IMR-90 (cell line): ENCODE measurements at regions not wholly inside any gene's neighbourhood (a gene's known extent, or its start where the extent isn't known, plus 50 kb on each side); places are given as distances from the start of the nearest gene placed in this dataset.

ENCODE experiments used
- ATAC-seq: fragments of 200-7000 bp; cut with Tn5 transposase; 2 replicates; pipeline ENCODE4 v1.9.1; 2020; ENCODE audit warnings: low read depth, mild to moderate bottlenecking, moderate library complexity
- BruUV-seq: library from RNA; stranded (reverse); fragments of 400-500 nt; replicated peaks from 2 replicates; lab custom pipeline; 2021; lab: Mats Ljungman, UMichigan
- CTCF ChIA-PET: fragments of 300-600 bp; formaldehyde crosslinking; extraction: SDS; loops from one replicate; lab custom pipeline; 2021; ENCODE audit warnings: antibody characterized with exemption; lab: Yijun Ruan, JAX
- POLR2A ChIA-PET: fragments of 300-600 bp; sonication (Branson Sonifier 250); formaldehyde crosslinking; loops from one replicate; lab custom pipeline; 2022; ENCODE audit warnings: antibody characterized with exemption; ENCODE audit not compliant: unreplicated experiment; lab: Charles Lee
- DNase-seq: peaks from one replicate; pipeline ENCODE4 v3.0.0; 2013
- H2AFZ ChIP-seq: replicated peaks from 2 replicates; pipeline ENCODE3; 2013; ENCODE audit warnings: low read length, mild to moderate bottlenecking; ENCODE audit not compliant: poor library complexity
- H2AK5ac ChIP-seq: 2 replicates; pipeline ENCODE4 v1.6.1; 2013; ENCODE audit warnings: low read depth, low read length, inconsistent platforms
- H2AK9ac ChIP-seq: replicated peaks from 2 replicates; pipeline ENCODE3; 2013; ENCODE audit warnings: mild to moderate bottlenecking, low read depth, low read length, moderate library complexity; ENCODE audit not compliant: poor library complexity
- H2BK120ac ChIP-seq: 2 replicates; pipeline ENCODE4 v1.6.1; 2013; ENCODE audit warnings: low read depth, low read length, inconsistent platforms
- H2BK15ac ChIP-seq: 3 replicates; pipeline ENCODE4 v1.6.1; 2013; ENCODE audit warnings: low read depth, low read length, inconsistent platforms
- H2BK20ac ChIP-seq: 2 replicates; pipeline ENCODE4 v1.6.1; 2013; ENCODE audit warnings: low read depth, mild to moderate bottlenecking, inconsistent platforms, low read length, moderate library complexity
- H2BK5ac ChIP-seq: 2 replicates; pipeline ENCODE4 v1.6.1; 2013; ENCODE audit warnings: mild to moderate bottlenecking, low read depth, low read length, inconsistent platforms; ENCODE audit not compliant: poor library complexity, severe bottlenecking
- H3K14ac ChIP-seq: replicated peaks from 2 replicates; pipeline ENCODE4 v1.6.1; 2013; ENCODE audit warnings: low read depth, low read length, inconsistent platforms
- H3K18ac ChIP-seq: 2 replicates; pipeline ENCODE4 v1.6.1; 2013; ENCODE audit warnings: low read depth, low read length, control low read depth
- H3K23ac ChIP-seq: 2 replicates; pipeline ENCODE4 v1.6.1; 2013; ENCODE audit warnings: low read depth, low read length, inconsistent platforms
- H3K27ac ChIP-seq: 2 replicates; pipeline ENCODE4 v1.5.1; 2013; ENCODE audit warnings: mild to moderate bottlenecking, control low read depth, low read length; ENCODE audit not compliant: insufficient read depth
- H3K27me3 ChIP-seq: 2 replicates; pipeline ENCODE4 v1.6.1; 2013; ENCODE audit warnings: low read length; ENCODE audit not compliant: control insufficient read depth, insufficient read depth
- H3K36me3 ChIP-seq: 2 replicates; pipeline ENCODE4 v1.6.1; 2013; ENCODE audit warnings: low read length, mixed read lengths; ENCODE audit not compliant: control insufficient read depth, insufficient read depth
- H3K4ac ChIP-seq: 2 replicates; pipeline ENCODE4 v1.6.1; 2013; ENCODE audit warnings: low read depth, low read length, inconsistent platforms
- H3K4me1 ChIP-seq: 2 replicates; pipeline ENCODE4 v1.6.1; 2013; ENCODE audit warnings: low read length, mixed read lengths; ENCODE audit not compliant: control insufficient read depth, insufficient read depth
- H3K4me2 ChIP-seq: 2 replicates; pipeline ENCODE4 v1.6.1; 2013; ENCODE audit warnings: low read depth, mild to moderate bottlenecking, control low read depth, low read length, moderate library complexity
- H3K4me3 ChIP-seq: 2 replicates; pipeline ENCODE4 v1.5.1; 2013; ENCODE audit warnings: low read depth, mild to moderate bottlenecking, control low read depth, low read length, moderate library complexity; ENCODE audit not compliant: insufficient read depth
- H3K56ac ChIP-seq: 2 replicates; pipeline ENCODE4 v1.6.1; 2013; ENCODE audit warnings: low read length, inconsistent platforms; ENCODE audit not compliant: insufficient read depth; ENCODE audit errors: extremely low read depth
- H3K79me1 ChIP-seq, 2 experiments: 2 replicates each; pipeline ENCODE4 v1.6.1; 2013; ENCODE audit warnings: low read length in 2 of 2, inconsistent platforms in 1 of 2, low read depth in 1 of 2
- H3K9ac ChIP-seq: 2 replicates; pipeline ENCODE4 v1.6.1; 2013; ENCODE audit warnings: low read depth, low read length, control low read depth
- H3K9me1 ChIP-seq: 2 replicates; pipeline ENCODE4 v1.6.1; 2013; ENCODE audit warnings: low read length, inconsistent platforms; ENCODE audit not compliant: insufficient read depth
- H3K9me3 ChIP-seq: 2 replicates; pipeline ENCODE4 v1.6.1; 2013; ENCODE audit warnings: low read length; ENCODE audit not compliant: control insufficient read depth, insufficient read depth
- H4K20me1 ChIP-seq: 2 replicates; pipeline ENCODE4 v1.6.1; 2013; ENCODE audit warnings: low read length, inconsistent platforms; ENCODE audit not compliant: insufficient read depth
- H4K5ac ChIP-seq: 2 replicates; pipeline ENCODE4 v1.6.1; 2013; ENCODE audit warnings: mild to moderate bottlenecking, low read depth, low read length, control low read depth
- H4K8ac ChIP-seq, 2 experiments: 2 replicates each; pipeline ENCODE4 v1.6.1; 2013; ENCODE audit warnings: low read depth in 2 of 2, low read length in 2 of 2, control low read depth in 1 of 2, inconsistent platforms in 1 of 2
- H4K91ac ChIP-seq: 2 replicates; pipeline ENCODE4 v1.6.1; 2013; ENCODE audit warnings: low read depth, low read length, inconsistent platforms; ENCODE audit not compliant: insufficient read depth
- FOS ChIP-seq: fragments of 150-350 bp; IDR thresholded peaks from 2 replicates; pipeline ENCODE4 v1.6.1; 2016; ENCODE audit warnings: low read depth, low read length
- MAFK ChIP-seq: IDR thresholded peaks from 2 replicates; pipeline ENCODE4 v1.6.1; 2012; ENCODE audit warnings: low read depth, low read length, improper control_type of control experiment
- WGBS, 2 experiments: methylation state at CpG; one replicate each; pipeline versions ENCODE4 v1.1.5 to v1.1.7; 2013; ENCODE audit warnings: missing lambda C conversion rate in 2 of 2; ENCODE audit not compliant: insufficient read length in 1 of 2; ENCODE audit errors: extremely low coverage in 2 of 2; 5-methylcytosine and 5-hydroxymethylcytosine counted together
- dilution Hi-C: fragments of 300-500 bp; cut with HindIII; formaldehyde crosslinking; loops from one replicate; pipeline ENCODE4 v1.14.3; 2018; ENCODE audit warnings: low sequenced_read_pairs; ENCODE audit not compliant: unreplicated experiment
- in situ Hi-C: fragments of 300-500 bp; cut with MboI; formaldehyde crosslinking; loops from 3 replicates; pipeline ENCODE4 v1.14.3; 2019; ENCODE audit warnings: low sequenced_read_pairs, inconsistent platforms, mixed read lengths
- intact Hi-C: fragments of 100-400 bp; cut with micrococcal nuclease; formaldehyde crosslinking; loops from 2 replicates; pipeline ENCODE4 v1.10.0; 2022

DNA sequence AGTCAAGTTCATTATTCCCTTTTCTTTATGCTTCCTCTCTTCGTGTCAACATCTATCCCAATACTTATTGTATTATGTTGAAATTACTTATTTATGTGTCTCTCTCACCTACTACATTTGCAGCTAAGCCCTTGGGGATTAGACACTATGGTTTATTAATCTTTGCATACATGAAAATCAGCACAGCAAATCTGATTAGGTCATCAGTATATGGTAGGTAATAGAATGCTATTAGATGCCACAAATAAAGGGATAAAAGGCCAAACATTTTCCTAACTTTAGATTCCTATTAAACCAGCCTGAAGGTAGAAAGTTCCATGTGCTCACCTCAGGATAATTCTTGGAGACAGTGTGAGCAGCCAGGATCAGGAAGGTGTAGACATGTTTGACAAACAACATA lies 490.1 kb upstream of the MPDZ start:
- H2AK9ac ChIP-seq, result no peak overlapping the region
- H2BK15ac ChIP-seq, result no peak overlapping the region
- no peak overlapping the region for H3K56ac ChIP-seq
- H4K91ac ChIP-seq, result no peak overlapping the region
- H2BK5ac ChIP-seq, result no peak overlapping the region
- no peak overlapping the region for H3K18ac ChIP-seq
- no peak overlapping the region for H3K23ac ChIP-seq
- no peak overlapping the region for H3K27ac ChIP-seq
- no peaks in the 10 kb centered on the region for H3K4me1 ChIP-seq
- no TSS peak for BruUV-seq
- H2BK120ac ChIP-seq, result no peak overlapping the region
- no peak overlapping the region for H2BK20ac ChIP-seq
- H3K27me3 ChIP-seq, result no peaks in the 10 kb centered on the region
- no peak overlapping the region for H3K4me2 ChIP-seq
- no peaks in the 10 kb centered on the region for H3K36me3 ChIP-seq
- no peak overlapping the region for H4K8ac ChIP-seq
- H3K4me3 ChIP-seq, result no peak overlapping the region
- intact Hi-C loops, result no loop called here
- DNase-seq (no peak), ATAC-seq (no peak)
- no peaks in the 10 kb centered on the region for H3K79me1 ChIP-seq
- in situ Hi-C loops, result no loop called here
- dilution Hi-C loops, result no loop called here
- ChIA-PET CTCF (no interaction called here), POLR2A (no interaction called here)
- H2AK5ac ChIP-seq, result no peak overlapping the region
- H3K4ac ChIP-seq, result no peak overlapping the region
- no CpG with 5 or more reads among the region's 1 CpG for WGBS, 2 experiments
- no peaks in the 10 kb centered on the region for H3K9me3 ChIP-seq
- TF ChIP-seq MAFK, result 0 out of 2 replicates have a peak, but pooled peaks have one; percentile 26
- TF ChIP-seq FOS, result no peak
- no peak overlapping the region for H4K5ac ChIP-seq
- H3K14ac ChIP-seq, result no peak overlapping the region
- no peaks in the 10 kb centered on the region for H3K9me1 ChIP-seq
- no peak overlapping the region for H2AFZ ChIP-seq
- no peak overlapping the region for H3K9ac ChIP-seq
- H4K20me1 ChIP-seq, result no peaks in the 10 kb centered on the region
